Epithelial cell of proximal tubule (primary cell): ENCODE measurements at regions not wholly inside any gene's neighbourhood (a gene's known extent, or its start where the extent isn't known, plus 50 kb on each side); places are given as distances from the start of the nearest gene placed in this dataset.
"Not testable (repeated sequence)": the region's sequence is repeated elsewhere in the genome, so short reads cannot be mapped to it uniquely, and the experiment has no call there.

Experiments used
- DNase-seq: peaks from one replicate; pipeline ENCODE4 v3.0.0-alpha.2; 2011; ENCODE audit warnings: low read depth
- H3K4me3 ChIP-seq: 2 replicates; pipeline ENCODE4 v1.5.1; 2011; ENCODE audit warnings: low read depth, mild to moderate bottlenecking, low read length
- CTCF ChIP-seq: conservative IDR thresholded peaks from 2 replicates; pipeline ENCODE4 v1.5.1; 2012; ENCODE audit warnings: low read depth, mild to moderate bottlenecking, low read length

GRCh38 chr5:50575740-50576139 is 90.7 kb upstream of the PARP8 start:
- no peak for TF ChIP-seq CTCF

GRCh38 chr5:50576265-50576664 is 90.2 kb upstream of the PARP8 start:
- TF ChIP-seq CTCF = no peak
- H3K4me3 ChIP-seq = no peak overlapping the region
- no peak for DNase-seq

More at GRCh38 chr5:50575740-50576139, 90.7 kb upstream of the PARP8 start:
- no peak for DNase-seq
- no peak overlapping the region for H3K4me3 ChIP-seq

GRCh38 chr5:50576686-50577256 is 89.7 kb upstream of the PARP8 start:
- TF ChIP-seq CTCF = no peak
- DNase-seq = no peak

GRCh38 chr5:50580506-50580905 is 85.9 kb upstream of the PARP8 start:
- DNase-seq = no peak
- TF ChIP-seq CTCF = no peak
- H3K4me3 ChIP-seq = no peak overlapping the region

More at GRCh38 chr5:50576686-50577256, 89.7 kb upstream of the PARP8 start:
- no peak overlapping the region for H3K4me3 ChIP-seq

GRCh38 chr5:50581845-50582244 is 84.6 kb upstream of the PARP8 start:
- not testable (repeated sequence) for H3K4me3 ChIP-seq, DNase-seq

- no peak overlapping the region for H3K4me3 ChIP-seq
- TF ChIP-seq CTCF = no peak
- no peak for DNase-seq
Observed at GRCh38 chr5:50582699-50583098, 83.7 kb upstream of the PARP8 start.

GRCh38 chr5:50583621-50584020 is 82.8 kb upstream of the PARP8 start:
- no peak for DNase-seq
- no peak for TF ChIP-seq CTCF
- no peak overlapping the region for H3K4me3 ChIP-seq

GRCh38 chr5:50588471-50588870 is 78.0 kb upstream of the PARP8 start:
- H3K4me3 ChIP-seq, DNase-seq: not testable (repeated sequence)

GRCh38 chr5:50590444-50591189 is 75.8 kb upstream of the PARP8 start:
- DNase-seq, H3K4me3 ChIP-seq: not testable (repeated sequence)

- H3K4me3 ChIP-seq, DNase-seq: not testable (repeated sequence)
Observed at GRCh38 chr5:50591338-50591737, 75.1 kb upstream of the PARP8 start.
